ENCODE measurements at regions not wholly inside any gene's neighbourhood (a gene's known extent, or its start where the extent isn't known, plus 50 kb on each side); places are given as distances from the start of the nearest gene placed in this dataset.
"Not testable (repeated sequence)": the region's sequence is repeated elsewhere in the genome, so short reads cannot be mapped to it uniquely, and the experiment has no call there.

- no peaks in the 10 kb centered on the region for H3K4me1 ChIP-seq (ENCODE audit: control insufficient read depth in 1 of 2, insufficient read depth in 1 of 2, low read depth in 1 of 2, low read length in 1 of 2)
- no peak overlapping the region for H3K4me3 ChIP-seq (ENCODE audit: low read depth in 1 of 2, low read length in 1 of 2)
- TF ChIP-seq CTCF (IDR thresholded peaks at IDR 0.05) = no peak
- H3K27ac ChIP-seq = no peak overlapping the region
- H3K36me3 ChIP-seq = no peaks in the 10 kb centered on the region
- no peaks in the 10 kb centered on the region for H3K9me3 ChIP-seq
- no peaks in the 10 kb centered on the region for H3K27me3 ChIP-seq
Observed at GRCh38 chrX:73913580-73913979, 61.1 kb upstream of the XIST start.

DNA sequence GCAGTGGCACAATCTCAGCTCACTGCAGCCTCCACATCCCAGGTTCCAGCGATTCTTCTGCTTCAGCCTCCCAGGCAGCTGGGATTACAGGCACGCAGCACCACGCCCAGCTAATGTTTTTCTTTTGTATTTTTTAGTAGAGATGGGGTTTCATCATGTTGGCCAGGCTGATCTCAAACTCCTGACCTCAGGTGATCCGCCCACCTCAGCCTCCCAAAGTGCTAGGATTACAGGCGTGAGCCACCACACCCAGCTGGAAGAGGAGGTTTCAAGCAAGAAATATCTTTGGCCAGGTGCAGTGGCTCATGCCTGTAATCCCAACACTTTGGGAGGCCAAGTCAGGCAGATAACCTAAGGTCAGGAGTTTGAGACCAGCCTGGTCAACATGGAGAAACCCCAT is 59.4 kb upstream of the XIST start:
- H3K4me3 ChIP-seq (ENCODE audit: low read depth in 1 of 2, low read length in 1 of 2); H3K4me1 ChIP-seq (ENCODE audit: control insufficient read depth in 1 of 2, insufficient read depth in 1 of 2, low read depth in 1 of 2, low read length in 1 of 2); H3K36me3 ChIP-seq: not testable (repeated sequence)

GRCh38 chrX:73905749-73906374 is 53.3 kb upstream of the XIST start:
- H3K36me3 ChIP-seq; H3K9me3 ChIP-seq; H3K27me3 ChIP-seq; H3K4me1 ChIP-seq (ENCODE audit: control insufficient read depth in 1 of 2, insufficient read depth in 1 of 2, low read depth in 1 of 2, low read length in 1 of 2); H3K4me3 ChIP-seq (ENCODE audit: low read depth in 1 of 2, low read length in 1 of 2); H3K27ac ChIP-seq: not testable (repeated sequence)

More for the DNA sequence above, 59.4 kb upstream of the XIST start:
- not testable (repeated sequence) for H3K27ac ChIP-seq, H3K9me3 ChIP-seq, H3K27me3 ChIP-seq

GRCh38 chrX:73903941-73904340 is 51.4 kb upstream of the XIST start:
- Histone ChIP-seq H3K4me3 (ENCODE audit: low read depth in 1 of 2, low read length in 1 of 2) (no peak overlapping the region), H3K36me3 (no peaks in the 10 kb centered on the region), H3K27me3 (no peaks in the 10 kb centered on the region), H3K9me3 (no peaks in the 10 kb centered on the region), H3K4me1 (ENCODE audit: control insufficient read depth in 1 of 2, insufficient read depth in 1 of 2, low read depth in 1 of 2, low read length in 1 of 2) (no peaks in the 10 kb centered on the region), H3K27ac (no peak overlapping the region)
- no peak for TF ChIP-seq CTCF (IDR thresholded peaks at IDR 0.05)
